Type B pancreatic cell (in vitro differentiated cells): ENCODE measurements at regions not wholly inside any gene's neighbourhood (a gene's known extent, or its start where the extent isn't known, plus 50 kb on each side); places are given as distances from the start of the nearest gene placed in this dataset.

ENCODE experiments used
- DNase-seq: peaks from one replicate; pipeline ENCODE4 v3.0.0; 2021; ENCODE audit warnings: mixed read lengths; ENCODE audit not compliant: unreplicated experiment; ENCODE audit errors: extremely low spot score
- H3K27ac Mint-ChIP-seq: 2 replicates; pipeline ENCODE4 v1.8.0; 2021; ENCODE audit warnings: mild to moderate bottlenecking, mixed read lengths
- H3K27me3 Mint-ChIP-seq: 2 replicates; pipeline ENCODE4 v1.8.0; 2021; ENCODE audit warnings: mixed read lengths
- H3K36me3 Mint-ChIP-seq: 2 replicates; pipeline ENCODE4 v1.8.0; 2021; ENCODE audit warnings: mixed read lengths
- H3K4me1 Mint-ChIP-seq: one replicate; pipeline ENCODE4 v1.8.0; 2021; ENCODE audit warnings: mixed read lengths; ENCODE audit not compliant: unreplicated experiment
- H3K4me3 Mint-ChIP-seq: 2 replicates; pipeline ENCODE4 v1.8.0; 2021; ENCODE audit warnings: mild to moderate bottlenecking, mixed read lengths
- H3K9me3 Mint-ChIP-seq: 2 replicates; pipeline ENCODE4 v1.8.0; 2021; ENCODE audit warnings: mixed read lengths
- CTCF ChIP-seq: fragments of 200-600 bp; sonication (generic); conservative IDR thresholded peaks from 2 replicates; pipeline ENCODE4 v1.5.0; 2021; ENCODE audit warnings: antibody characterized with exemption, mild to moderate bottlenecking

DNA sequence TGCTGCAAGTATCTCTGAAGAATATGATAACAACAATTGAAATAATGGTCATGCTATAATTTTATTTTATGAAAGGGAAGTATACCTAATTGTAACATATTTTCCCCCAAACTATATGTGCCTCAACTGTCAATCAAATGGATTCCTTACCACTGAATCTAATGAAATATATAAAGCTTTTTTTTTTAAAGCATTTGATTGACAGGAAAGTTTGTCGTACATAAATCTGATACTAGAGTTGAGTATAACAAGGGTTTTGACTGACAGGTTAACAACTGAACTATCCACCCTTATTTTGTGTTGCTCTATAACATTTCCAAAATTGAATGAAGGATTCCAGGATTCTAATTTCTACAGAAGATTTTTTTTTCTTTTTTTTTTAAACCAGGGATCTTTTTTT, 1333.3 kb upstream of the SLC39A10 start:
- no peaks in the 10 kb centered on the region for H3K9me3 Mint-ChIP-seq
- no peak overlapping the region for H3K27ac Mint-ChIP-seq
- no peaks in the 10 kb centered on the region for H3K27me3 Mint-ChIP-seq
- no peaks in the 10 kb centered on the region for H3K36me3 Mint-ChIP-seq
- no peak for TF ChIP-seq CTCF
- H3K4me3 Mint-ChIP-seq, result no peak overlapping the region
- peaks cover 5% of the 10 kb centered on the region for H3K4me1 Mint-ChIP-seq
- no peak for DNase-seq

- Mint-ChIP-seq H3K27me3 (no peaks in the 10 kb centered on the region), H3K36me3 (no peaks in the 10 kb centered on the region)
Measured at GRCh38 chr2:194320520-194320919, 1336.5 kb upstream of the SLC39A10 start.

DNA sequence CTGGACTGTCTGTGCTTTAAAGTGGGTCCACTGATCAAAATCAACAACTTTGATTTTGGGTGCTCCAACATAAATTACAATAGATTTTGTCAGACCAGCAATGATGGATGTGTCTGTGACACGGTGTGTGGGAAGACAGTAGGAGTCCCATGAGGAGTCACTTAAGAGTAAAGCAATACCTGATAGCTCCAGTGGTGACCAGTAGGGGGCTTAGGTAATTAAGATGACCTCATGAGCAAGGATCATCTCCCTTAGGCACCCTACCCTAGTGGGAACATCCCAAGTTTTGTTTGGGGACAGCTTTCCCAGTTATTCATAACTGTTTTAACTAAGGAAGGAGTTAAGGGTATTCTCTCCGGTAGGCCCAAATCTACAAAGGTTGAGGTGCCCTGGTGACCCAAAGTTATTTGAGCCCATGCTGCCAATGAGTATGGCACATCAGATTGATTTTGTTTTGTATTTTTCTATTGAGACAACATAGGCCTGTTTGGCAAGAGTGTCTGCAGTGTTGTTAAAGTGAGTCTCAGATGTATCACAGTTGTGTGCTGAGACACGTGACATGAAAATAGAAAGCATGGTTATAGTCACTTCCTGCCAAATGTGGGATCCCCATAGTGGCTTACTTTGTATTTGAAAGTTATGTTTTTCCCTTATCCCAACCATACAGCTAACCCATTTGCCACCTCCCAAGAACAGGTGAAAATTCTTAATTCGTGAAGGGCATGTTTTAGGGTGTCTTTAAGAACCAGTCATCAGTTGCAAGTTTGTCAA, 1337.6 kb upstream of the SLC39A10 start:
- Mint-ChIP-seq H3K27me3 (no peaks in the 10 kb centered on the region), H3K4me3 (no peak overlapping the region), H3K9me3 (no peaks in the 10 kb centered on the region), H3K36me3 (no peaks in the 10 kb centered on the region), H3K4me1 (no peaks in the 10 kb centered on the region), H3K27ac (no peak overlapping the region)
- no peak for DNase-seq
- peak; percentile 51 for TF ChIP-seq CTCF

More at GRCh38 chr2:194320520-194320919, 1336.5 kb upstream of the SLC39A10 start:
- no peak overlapping the region for H3K4me3 Mint-ChIP-seq
- H3K4me1 Mint-ChIP-seq, result no peaks in the 10 kb centered on the region
- no peak for DNase-seq
- H3K9me3 Mint-ChIP-seq, result no peaks in the 10 kb centered on the region
- no peak overlapping the region for H3K27ac Mint-ChIP-seq
- TF ChIP-seq CTCF, result no peak

DNA sequence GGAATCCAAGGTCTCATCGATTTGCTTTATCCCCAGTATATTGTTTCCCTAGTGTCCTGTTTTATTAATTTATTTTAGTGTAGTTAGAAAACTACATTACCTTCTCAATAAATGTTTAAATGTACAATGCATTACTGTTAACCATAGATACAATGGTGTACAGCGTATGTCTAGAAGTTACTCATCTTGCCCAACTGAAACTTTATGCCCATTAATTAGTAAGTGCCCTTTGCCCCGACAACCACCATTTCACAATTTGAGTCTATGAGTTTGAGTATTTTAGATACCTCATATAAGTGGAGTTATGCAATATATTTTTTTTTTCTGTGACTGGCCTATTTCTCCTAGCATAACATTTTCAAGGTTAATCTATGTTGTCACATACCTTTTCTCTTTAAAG, 1343.0 kb upstream of the SLC39A10 start:
- no peaks in the 10 kb centered on the region for H3K27me3 Mint-ChIP-seq
- H3K36me3 Mint-ChIP-seq, result no peaks in the 10 kb centered on the region
- H3K27ac Mint-ChIP-seq, result no peak overlapping the region
- no peak for DNase-seq
- no peaks in the 10 kb centered on the region for H3K9me3 Mint-ChIP-seq
- H3K4me1 Mint-ChIP-seq, result no peaks in the 10 kb centered on the region
- no peak for TF ChIP-seq CTCF
- H3K4me3 Mint-ChIP-seq, result no peak overlapping the region

- H3K27ac Mint-ChIP-seq, result no peak overlapping the region
- no peak for TF ChIP-seq CTCF
- no peaks in the 10 kb centered on the region for H3K4me1 Mint-ChIP-seq
- no peak overlapping the region for H3K4me3 Mint-ChIP-seq
- H3K27me3 Mint-ChIP-seq, result no peaks in the 10 kb centered on the region
- no peaks in the 10 kb centered on the region for H3K36me3 Mint-ChIP-seq
- no peaks in the 10 kb centered on the region for H3K9me3 Mint-ChIP-seq
- no peak for DNase-seq
Measured at GRCh38 chr2:194304191-194304590, 1352.8 kb upstream of the SLC39A10 start.
